ENCODE measurements at regions not wholly inside any gene's neighbourhood (a gene's known extent, or its start where the extent isn't known, plus 50 kb on each side); places are given as distances from the start of the nearest gene placed in this dataset.
"Not testable (repeated sequence)": the region's sequence is repeated elsewhere in the genome, so short reads cannot be mapped to it uniquely, and the experiment has no call there.

GRCh38 chr4:33448948-33449347 lies 2728.8 kb downstream of the PCDH7 start:
- Mint-ChIP-seq H3K27me3 (no peaks in the 10 kb centered on the region), H3K36me3 (ENCODE audit: low read depth) (no peaks in the 10 kb centered on the region), H3K4me1 (no peaks in the 10 kb centered on the region), H3K4me3 (no peak overlapping the region), H3K27ac (no peak overlapping the region), H3K9me3 (ENCODE audit: low read depth) (peaks cover 1% of the 10 kb centered on the region)
- ChIA-PET CTCF (no interaction called here), POLR2A (no interaction called here)
- DNase-seq = no peak
- ATAC-seq = no peak
- intact Hi-C loops (cut with DNase I, micrococcal nuclease) = no loop called here

- Mint-ChIP-seq H3K9me3 (ENCODE audit: low read depth) (peaks cover 5% of the 10 kb centered on the region), H3K4me3 (no peak overlapping the region), H3K27me3 (no peaks in the 10 kb centered on the region), H3K4me1 (no peaks in the 10 kb centered on the region), H3K36me3 (ENCODE audit: low read depth) (no peaks in the 10 kb centered on the region), H3K27ac (no peak overlapping the region)
- CTCF ChIA-PET = no interaction called here
- no peak for ATAC-seq
- no peak for DNase-seq
- POLR2A ChIA-PET = no interaction called here
- intact Hi-C loops (cut with DNase I, micrococcal nuclease) = no loop called here
These were observed 2733.3 kb downstream of the PCDH7 start for GRCh38 chr4:33453436-33453835.

GRCh38 chr4:33453916-33454315 lies 2733.7 kb downstream of the PCDH7 start:
- no peaks in the 10 kb centered on the region for H3K27me3 Mint-ChIP-seq
- no peak overlapping the region for H3K4me3 Mint-ChIP-seq
- ChIA-PET POLR2A (no interaction called here), CTCF (no interaction called here)
- ATAC-seq (no peak), DNase-seq (no peak)
- H3K27ac Mint-ChIP-seq = no peak overlapping the region
- peaks cover 5% of the 10 kb centered on the region for H3K9me3 Mint-ChIP-seq (ENCODE audit: low read depth)
- H3K36me3 Mint-ChIP-seq (ENCODE audit: low read depth) = no peaks in the 10 kb centered on the region
- intact Hi-C loops (cut with DNase I, micrococcal nuclease) = no loop called here
- no peaks in the 10 kb centered on the region for H3K4me1 Mint-ChIP-seq

GRCh38 chr4:33465565-33465964 lies 2745.4 kb downstream of the PCDH7 start:
- H3K27me3 Mint-ChIP-seq = no peaks in the 10 kb centered on the region
- CTCF ChIA-PET = no interaction called here
- no peaks in the 10 kb centered on the region for H3K4me1 Mint-ChIP-seq
- H3K36me3 Mint-ChIP-seq (ENCODE audit: low read depth) = no peaks in the 10 kb centered on the region
- no peak overlapping the region for H3K4me3 Mint-ChIP-seq
- peaks cover 8% of the 10 kb centered on the region for H3K9me3 Mint-ChIP-seq (ENCODE audit: low read depth)
- intact Hi-C loops (cut with DNase I, micrococcal nuclease) = no loop called here
- no peak overlapping the region for H3K27ac Mint-ChIP-seq
- DNase-seq = no peak
- POLR2A ChIA-PET = no interaction called here
- ATAC-seq = no peak

GRCh38 chr4:33467291-33467690 lies 2747.1 kb downstream of the PCDH7 start:
- ChIA-PET POLR2A (no interaction called here), CTCF (no interaction called here)
- Mint-ChIP-seq H3K4me1 (no peaks in the 10 kb centered on the region), H3K36me3 (ENCODE audit: low read depth) (no peaks in the 10 kb centered on the region), H3K27me3 (no peaks in the 10 kb centered on the region), H3K27ac (no peak overlapping the region), H3K4me3 (no peak overlapping the region), H3K9me3 (ENCODE audit: low read depth) (peaks cover 8% of the 10 kb centered on the region)
- ATAC-seq (no peak), DNase-seq (no peak)
- intact Hi-C loops (cut with DNase I, micrococcal nuclease) = no loop called here

GRCh38 chr4:33470805-33471204 lies 2750.6 kb downstream of the PCDH7 start:
- ATAC-seq = no peak
- Mint-ChIP-seq H3K36me3 (ENCODE audit: low read depth) (no peaks in the 10 kb centered on the region), H3K4me3 (no peak overlapping the region), H3K9me3 (ENCODE audit: low read depth) (peaks cover 7% of the 10 kb centered on the region), H3K27ac (no peak overlapping the region), H3K27me3 (no peaks in the 10 kb centered on the region), H3K4me1 (no peaks in the 10 kb centered on the region)
- ChIA-PET CTCF (no interaction called here), POLR2A (no interaction called here)
- intact Hi-C loops (cut with DNase I, micrococcal nuclease) = no loop called here
- DNase-seq = no peak

GRCh38 chr4:33477715-33478114 lies 2757.5 kb downstream of the PCDH7 start:
- no peaks in the 10 kb centered on the region for H3K36me3 Mint-ChIP-seq (ENCODE audit: low read depth)
- CTCF ChIA-PET = no interaction called here
- H3K4me1 Mint-ChIP-seq = no peaks in the 10 kb centered on the region
- ATAC-seq (no peak), DNase-seq (no peak)
- H3K9me3 Mint-ChIP-seq (ENCODE audit: low read depth) = peaks cover 10% of the 10 kb centered on the region
- H3K27me3 Mint-ChIP-seq = no peaks in the 10 kb centered on the region
- POLR2A ChIA-PET = no interaction called here
- intact Hi-C loops (cut with DNase I, micrococcal nuclease) = no loop called here
- no peak overlapping the region for H3K27ac Mint-ChIP-seq
- H3K4me3 Mint-ChIP-seq = no peak overlapping the region

- H3K4me1 Mint-ChIP-seq = no peaks in the 10 kb centered on the region
- peaks cover 9% of the 10 kb centered on the region for H3K9me3 Mint-ChIP-seq (ENCODE audit: low read depth)
- DNase-seq (no peak), ATAC-seq (no peak)
- H3K27ac Mint-ChIP-seq = no peak overlapping the region
- CTCF ChIA-PET = no interaction called here
- intact Hi-C loops (cut with DNase I, micrococcal nuclease) = no loop called here
- no peaks in the 10 kb centered on the region for H3K27me3 Mint-ChIP-seq
- POLR2A ChIA-PET = no interaction called here
- no peak overlapping the region for H3K4me3 Mint-ChIP-seq
- no peaks in the 10 kb centered on the region for H3K36me3 Mint-ChIP-seq (ENCODE audit: low read depth)
These were observed 2761.5 kb downstream of the ARAP2 start for GRCh38 chr4:33482773-33483172.

- Mint-ChIP-seq H3K4me1 (no peaks in the 10 kb centered on the region), H3K9me3 (ENCODE audit: low read depth) (peaks cover 9% of the 10 kb centered on the region), H3K4me3 (no peak overlapping the region), H3K27ac (no peak overlapping the region), H3K27me3 (no peaks in the 10 kb centered on the region), H3K36me3 (ENCODE audit: low read depth) (no peaks in the 10 kb centered on the region)
- ChIA-PET CTCF (no interaction called here), POLR2A (interaction anchor here (0.7 kb wide), 1 partner anchor 1228 kb away, joined by 3 read pairs; no protein-coding TSS in a partner anchor)
- no peak for DNase-seq
- ATAC-seq = no peak
- intact Hi-C loops (cut with DNase I, micrococcal nuclease) = no loop called here
These were observed 2759.2 kb downstream of the ARAP2 start for GRCh38 chr4:33485111-33485510.

- ChIA-PET CTCF (no interaction called here), POLR2A (no interaction called here)
- intact Hi-C loops (cut with DNase I, micrococcal nuclease) = no loop called here
- ATAC-seq (no peak), DNase-seq (no peak)
- Mint-ChIP-seq H3K4me3 (no peak overlapping the region), H3K9me3 (ENCODE audit: low read depth) (peaks cover 5% of the 10 kb centered on the region), H3K27me3 (no peaks in the 10 kb centered on the region), H3K36me3 (ENCODE audit: low read depth) (no peaks in the 10 kb centered on the region), H3K4me1 (no peaks in the 10 kb centered on the region), H3K27ac (no peak overlapping the region)
These were observed 2751.1 kb downstream of the ARAP2 start for GRCh38 chr4:33493231-33493630.

GRCh38 chr4:33494150-33494549 lies 2750.2 kb downstream of the ARAP2 start:
- Mint-ChIP-seq H3K36me3 (ENCODE audit: low read depth) (no peaks in the 10 kb centered on the region), H3K27ac (no peak overlapping the region), H3K4me3 (no peak overlapping the region), H3K4me1 (no peaks in the 10 kb centered on the region), H3K9me3 (ENCODE audit: low read depth) (peaks cover 7% of the 10 kb centered on the region), H3K27me3 (no peaks in the 10 kb centered on the region)
- ATAC-seq = no peak
- DNase-seq = no peak
- ChIA-PET POLR2A (no interaction called here), CTCF (no interaction called here)
- intact Hi-C loops (cut with DNase I, micrococcal nuclease) = no loop called here

GRCh38 chr4:33501587-33501986 lies 2742.7 kb downstream of the ARAP2 start:
- H3K4me3 Mint-ChIP-seq; H3K36me3 Mint-ChIP-seq (ENCODE audit: low read depth); intact Hi-C loops (cut with DNase I, micrococcal nuclease); H3K27me3 Mint-ChIP-seq; ATAC-seq; DNase-seq; CTCF ChIA-PET; POLR2A ChIA-PET; H3K27ac Mint-ChIP-seq; H3K4me1 Mint-ChIP-seq: not testable (repeated sequence)
- peaks cover 19% of the 10 kb centered on the region for H3K9me3 Mint-ChIP-seq (ENCODE audit: low read depth)

GRCh38 chr4:33512397-33512796 lies 2731.9 kb downstream of the ARAP2 start:
- H3K27me3 Mint-ChIP-seq = no peaks in the 10 kb centered on the region
- ChIA-PET POLR2A (no interaction called here), CTCF (no interaction called here)
- H3K4me3 Mint-ChIP-seq = no peak overlapping the region
- intact Hi-C loops (cut with DNase I, micrococcal nuclease) = no loop called here
- ATAC-seq (no peak), DNase-seq (no peak)
- H3K4me1 Mint-ChIP-seq = no peaks in the 10 kb centered on the region
- peaks cover 11% of the 10 kb centered on the region for H3K9me3 Mint-ChIP-seq (ENCODE audit: low read depth)
- no peak overlapping the region for H3K27ac Mint-ChIP-seq
- peaks cover 2% of the 10 kb centered on the region for H3K36me3 Mint-ChIP-seq (ENCODE audit: low read depth)
